B cell (primary cell): ENCODE measurements at regions not wholly inside any gene's neighbourhood (a gene's known extent, or its start where the extent isn't known, plus 50 kb on each side); places are given as distances from the start of the nearest gene placed in this dataset.
A peak's percentile ranks its signal among the peaks of the same experiment; 100 is the strongest.

Experiments
- ATAC-seq: fragments of 200-7000 bp; cut with Tn5 transposase; one replicate; pipeline ENCODE4 v1.10.0; 2021; ENCODE audit warnings: low read depth, mild to moderate bottlenecking, moderate number of reproducible peaks, moderate library complexity
- CTCF ChIA-PET: fragments of 350-600 bp; sonication (Branson Sonifier 250); formaldehyde crosslinking; loops from one replicate; lab custom pipeline; 2021; ENCODE audit warnings: antibody characterized with exemption, inconsistent platforms; lab: Charles Lee
- POLR2A ChIA-PET: fragments of 350-600 bp; sonication (Branson Sonifier 250); formaldehyde crosslinking; loops from one replicate; lab custom pipeline; 2021; ENCODE audit warnings: antibody characterized with exemption; lab: Charles Lee
- DNase-seq: peaks from one replicate; pipeline ENCODE4 v3.0.0; 2013
- H2AFZ ChIP-seq: 2 replicates; pipeline ENCODE4 v1.6.1; 2012; ENCODE audit warnings: mild to moderate bottlenecking, low read depth, low read length; ENCODE audit not compliant: insufficient read depth, poor library complexity, severe bottlenecking
- H3K27ac ChIP-seq, 2 donors: 1 replicate in 1 of 2; 2 replicates in 1 of 2; pipeline ENCODE4 v1.5.1; 2012 to 2013; ENCODE audit warnings: low read length in 2 of 2, mild to moderate bottlenecking in 2 of 2, moderate library complexity in 1 of 2
- H3K27me3 ChIP-seq, 4 experiments: fragments of 200-600 bp in 1 of 4; sonication (generic) in 1 of 4; replicated peaks in 1 of 4; 1 replicate in 2 of 4; 2 replicates in 2 of 4; pipeline versions ENCODE4 v1.6.1 to v1.7.0; 2013 to 2016; ENCODE audit warnings: low read length in 3 of 4, mild to moderate bottlenecking in 2 of 4, mixed read lengths in 1 of 4, moderate library complexity in 1 of 4; ENCODE audit not compliant: insufficient read depth in 4 of 4, control insufficient read depth in 3 of 4; ENCODE audit errors: control extremely low read depth in 1 of 4
- H3K36me3 ChIP-seq, 2 experiments: replicated peaks in 1 of 2; 1 replicate in 1 of 2; 2 replicates in 1 of 2; pipeline versions ENCODE4 v1.6.1 to v1.7.1; 2013; ENCODE audit warnings: low read length in 1 of 2; ENCODE audit not compliant: insufficient read depth in 2 of 2, control insufficient read depth in 1 of 2; ENCODE audit errors: control extremely low read depth in 1 of 2, extremely low read depth in 1 of 2
- H3K4me1 ChIP-seq, 2 donors: fragments of 200-600 bp in 1 of 2; sonication (generic) in 1 of 2; 1 replicate in 1 of 2; 2 replicates in 1 of 2; pipeline versions ENCODE4 v1.5.1 to v1.6.1; 2013 to 2017; ENCODE audit warnings: low read length in 2 of 2; ENCODE audit not compliant: control insufficient read depth in 2 of 2, insufficient read depth in 2 of 2
- H3K4me2 ChIP-seq: replicated peaks from 2 replicates; pipeline ENCODE3; 2012; ENCODE audit warnings: mild to moderate bottlenecking, low read depth, low read length; ENCODE audit not compliant: poor library complexity, severe bottlenecking
- H3K4me3 ChIP-seq, 5 experiments: fragments of 200-600 bp in 1 of 5; sonication (generic) in 1 of 5; 1 replicate in 3 of 5; 2 replicates in 2 of 5; pipeline versions ENCODE4 v1.5.1 to v1.7.0; 2011 to 2016; ENCODE audit warnings: low read length in 4 of 5, mild to moderate bottlenecking in 4 of 5, low read depth in 2 of 5, control low read depth in 1 of 5, moderate library complexity in 1 of 5; ENCODE audit not compliant: insufficient read depth in 1 of 5; ENCODE audit errors: control extremely low read depth in 1 of 5, extremely low read depth in 1 of 5
- H3K79me2 ChIP-seq: fragments of 200-600 bp; sonication (generic); one replicate; pipeline ENCODE4 v1.6.0; 2016; ENCODE audit warnings: low read length; ENCODE audit not compliant: control insufficient read depth, insufficient read depth
- H3K9ac ChIP-seq: fragments of 200-600 bp; sonication (generic); 2 replicates; pipeline ENCODE4 v1.6.1; 2017; ENCODE audit warnings: mild to moderate bottlenecking, low read length, moderate library complexity
- H3K9me3 ChIP-seq, 3 donors: one replicate each; pipeline versions ENCODE4 v1.6.1 to v1.7.1; 2013; ENCODE audit warnings: low read length in 2 of 3; ENCODE audit not compliant: control insufficient read depth in 2 of 3, insufficient read depth in 1 of 3; ENCODE audit errors: control extremely low read depth in 1 of 3
- H4K20me1 ChIP-seq: 2 replicates; pipeline ENCODE4 v1.6.0; 2012; ENCODE audit warnings: mild to moderate bottlenecking, low read length; ENCODE audit not compliant: insufficient read depth, control insufficient read depth, poor library complexity, severe bottlenecking
- H3K27ac Mint-ChIP-seq: one replicate; pipeline ENCODE4 v1.8.0; 2021; ENCODE audit warnings: mixed read lengths
- H3K27me3 Mint-ChIP-seq: one replicate; pipeline ENCODE4 v1.8.0; 2021; ENCODE audit warnings: mixed read lengths
- H3K4me1 Mint-ChIP-seq: one replicate; pipeline ENCODE4 v1.8.0; 2021; ENCODE audit warnings: mixed read lengths
- H3K4me3 Mint-ChIP-seq: one replicate; pipeline ENCODE4 v1.8.0; 2021; ENCODE audit warnings: mixed read lengths
- H3K9me3 Mint-ChIP-seq: one replicate; pipeline ENCODE4 v1.8.0; 2022; ENCODE audit warnings: mixed read lengths; ENCODE audit not compliant: insufficient read depth
- EZH2 ChIP-seq: IDR thresholded peaks from 2 replicates; pipeline ENCODE4 v1.6.1; 2012; ENCODE audit warnings: borderline replicate concordance, low read depth, mild to moderate bottlenecking, moderate library complexity, low read length; ENCODE audit not compliant: insufficient read depth, poor library complexity, severe bottlenecking
- WGBS: methylation state at CpG from one replicate; pipeline ENCODE4 v1.1.5; 2013; ENCODE audit warnings: missing lambda C conversion rate; ENCODE audit not compliant: insufficient coverage; 5-methylcytosine and 5-hydroxymethylcytosine counted together
- intact Hi-C: fragments of 100-400 bp; cut with micrococcal nuclease; formaldehyde crosslinking; loops from one replicate; pipeline ENCODE4 v1.10.0; 2022
- TF ChIP-seq, protein P1 (sequence below): fragments of 200-600 bp; IDR thresholded peaks from one replicate; pipeline ENCODE4 v1.8.0; 2022; ENCODE audit warnings: antibody characterized with exemption, mild to moderate bottlenecking

DNA sequence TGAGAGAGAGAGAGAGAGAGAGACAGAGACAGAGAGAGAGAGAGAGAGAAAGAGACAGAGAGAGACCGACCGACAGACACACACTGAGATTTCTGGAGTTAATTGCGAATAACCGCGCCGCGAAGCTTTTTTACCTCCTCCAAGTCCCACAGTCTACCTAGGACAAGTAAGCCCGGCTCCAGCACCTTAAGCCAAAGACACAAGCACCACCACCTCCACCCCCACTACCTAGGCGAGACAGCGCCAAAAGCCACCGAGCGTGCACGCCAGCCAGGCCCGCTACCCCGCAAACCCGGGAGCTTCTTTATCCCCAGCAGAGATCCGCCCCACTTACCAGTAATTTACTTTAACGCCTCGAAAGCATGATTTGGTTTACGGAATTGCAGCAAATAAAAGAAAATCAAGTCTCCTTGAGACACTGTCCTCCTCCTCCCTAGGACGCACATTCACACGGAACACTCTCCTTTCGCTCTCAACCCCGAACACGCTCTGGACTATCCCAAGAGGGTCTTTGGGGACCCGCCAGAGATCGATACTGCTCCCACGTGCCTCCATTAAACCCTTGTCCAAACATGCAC lies 649.6 kb upstream of the DIPK2B start:
- intact Hi-C loops = no loop called here
- peak overlapping the region; percentile 38 to 69 (median 54) for H3K4me3 ChIP-seq
- peak overlapping the region; percentile 62 for H2AFZ ChIP-seq
- ChIA-PET POLR2A (no interaction called here), CTCF (interaction anchor here (1.1 to 4.2 kb wide), 2 partner anchors 48 to 335 kb away, joined by 3 to 23 read pairs; no protein-coding TSS in a partner anchor)
- H3K4me1 ChIP-seq = peaks cover 12 to 17% of the 10 kb centered on the region in 2 donors
- DNase-seq = peak; percentile 33
- TF ChIP-seq EZH2 = no peak
- TF ChIP-seq, protein P1, sequence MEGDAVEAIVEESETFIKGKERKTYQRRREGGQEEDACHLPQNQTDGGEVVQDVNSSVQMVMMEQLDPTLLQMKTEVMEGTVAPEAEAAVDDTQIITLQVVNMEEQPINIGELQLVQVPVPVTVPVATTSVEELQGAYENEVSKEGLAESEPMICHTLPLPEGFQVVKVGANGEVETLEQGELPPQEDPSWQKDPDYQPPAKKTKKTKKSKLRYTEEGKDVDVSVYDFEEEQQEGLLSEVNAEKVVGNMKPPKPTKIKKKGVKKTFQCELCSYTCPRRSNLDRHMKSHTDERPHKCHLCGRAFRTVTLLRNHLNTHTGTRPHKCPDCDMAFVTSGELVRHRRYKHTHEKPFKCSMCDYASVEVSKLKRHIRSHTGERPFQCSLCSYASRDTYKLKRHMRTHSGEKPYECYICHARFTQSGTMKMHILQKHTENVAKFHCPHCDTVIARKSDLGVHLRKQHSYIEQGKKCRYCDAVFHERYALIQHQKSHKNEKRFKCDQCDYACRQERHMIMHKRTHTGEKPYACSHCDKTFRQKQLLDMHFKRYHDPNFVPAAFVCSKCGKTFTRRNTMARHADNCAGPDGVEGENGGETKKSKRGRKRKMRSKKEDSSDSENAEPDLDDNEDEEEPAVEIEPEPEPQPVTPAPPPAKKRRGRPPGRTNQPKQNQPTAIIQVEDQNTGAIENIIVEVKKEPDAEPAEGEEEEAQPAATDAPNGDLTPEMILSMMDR = no peak
- H3K4me3 Mint-ChIP-seq = peak overlapping the region; percentile 92
- no peaks in the 10 kb centered on the region for H3K36me3 ChIP-seq
- H3K27ac ChIP-seq = no peak overlapping the region
- peak overlapping the region; percentile 90 for H3K4me2 ChIP-seq
- H3K27ac Mint-ChIP-seq = no peak overlapping the region
- H3K27me3 Mint-ChIP-seq = peaks cover 16% of the 10 kb centered on the region
- H3K79me2 ChIP-seq = no peaks in the 10 kb centered on the region
- H3K9me3 ChIP-seq = no peaks in the 10 kb centered on the region
- ATAC-seq = peak; percentile 28
- H3K27me3 ChIP-seq = peaks cover 0 to 4% (median 3%) of the 10 kb centered on the region in 4 experiments
- WGBS = 0% methylated on average over 13 of the region's 28 CpGs
- H3K4me1 Mint-ChIP-seq = peaks cover 15% of the 10 kb centered on the region
- H4K20me1 ChIP-seq = no peaks in the 10 kb centered on the region
- peak overlapping the region; percentile 67 for H3K9ac ChIP-seq
- no peaks in the 10 kb centered on the region for H3K9me3 Mint-ChIP-seq

DNA sequence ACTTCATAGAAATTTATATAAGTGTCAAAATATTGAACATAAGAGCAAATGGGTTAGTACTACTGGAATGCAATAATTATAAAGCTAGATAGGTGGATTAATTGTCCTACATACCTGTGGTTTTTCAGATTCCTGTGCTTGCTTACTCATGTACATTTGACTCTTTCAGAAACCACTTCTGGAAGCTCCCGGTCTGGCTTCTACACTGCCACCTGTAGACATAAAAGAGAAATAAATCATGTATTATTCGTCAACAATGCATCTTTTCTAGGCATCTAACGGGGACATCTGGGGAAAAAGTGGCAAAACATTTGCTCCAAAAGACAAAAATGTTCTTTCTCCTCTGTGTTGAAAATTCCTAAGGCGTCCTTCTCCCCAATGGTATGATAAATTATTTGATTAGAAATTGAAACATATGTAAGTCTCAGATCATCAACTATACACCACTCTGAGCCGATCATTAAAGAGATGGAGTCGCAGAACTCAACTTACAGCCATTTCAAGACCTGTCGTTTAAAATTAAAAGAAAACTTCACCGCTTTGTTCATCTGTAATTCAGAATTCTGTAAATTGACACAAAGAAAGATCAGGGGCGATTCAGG lies 648.7 kb upstream of the DIPK2B start:
- Histone ChIP-seq H3K9ac (peak overlapping the region; percentile 32), H3K36me3 (no peaks in the 10 kb centered on the region), H2AFZ (no peak overlapping the region), H3K4me2 (peak overlapping the region; percentile 90), H3K79me2 (no peaks in the 10 kb centered on the region), H3K27ac (no peak overlapping the region), H3K4me3 (no peak overlapping the region), H3K9me3 (no peaks in the 10 kb centered on the region), H4K20me1 (no peaks in the 10 kb centered on the region), H3K4me1 (peaks cover 12 to 17% of the 10 kb centered on the region in 2 donors), H3K27me3 (peaks cover 0 to 4% (median 3%) of the 10 kb centered on the region in 4 experiments)
- intact Hi-C loops = loop anchor here (1.0 kb wide), 1 partner anchor 334 kb away; no protein-coding TSS in a partner anchor
- no peak for ATAC-seq
- DNase-seq = peak; percentile 44
- no peak overlapping the region for H3K27ac Mint-ChIP-seq
- no peaks in the 10 kb centered on the region for H3K9me3 Mint-ChIP-seq
- ChIA-PET CTCF (interaction anchor here (4.2 kb wide), 1 partner anchor 334 kb away, joined by 23 read pairs; no protein-coding TSS in a partner anchor), POLR2A (no interaction called here)
- peak overlapping the region; percentile 92 for H3K4me3 Mint-ChIP-seq
- H3K4me1 Mint-ChIP-seq = peaks cover 15% of the 10 kb centered on the region
- TF ChIP-seq, protein P1 = peak; percentile 40
- TF ChIP-seq EZH2 = no peak
- peaks cover 16% of the 10 kb centered on the region for H3K27me3 Mint-ChIP-seq
- WGBS = no CpG with 5 or more reads among the region's 9 CpGs
